T-cell (primary cell): ENCODE measurements at regions not wholly inside any gene's neighbourhood (a gene's known extent, or its start where the extent isn't known, plus 50 kb on each side); places are given as distances from the start of the nearest gene placed in this dataset.

Experiments
- ATAC-seq, 4 experiments: fragments of 200-7000 bp in 3 of 4; fragments of 150-1000 bp in 1 of 4; cut with Tn5 transposase; replicated peaks in 1 of 4; 1 replicate in 3 of 4; 2 replicates in 1 of 4; pipeline ENCODE4 v1.10.0; 2021; ENCODE audit warnings: moderate library complexity in 3 of 4, mild to moderate bottlenecking in 2 of 4, moderate number of reproducible peaks in 1 of 4
- CTCF ChIA-PET, 2 donors: fragments of 300-600 bp; sonication (Branson Sonifier 250); formaldehyde crosslinking; loops; one replicate each; lab custom pipeline; 2022; ENCODE audit warnings: antibody characterized with exemption in 2 of 2; lab: Charles Lee
- POLR2A ChIA-PET, 2 donors: fragments of 300-600 bp; sonication (Branson Sonifier 250); formaldehyde crosslinking; loops; one replicate each; lab custom pipeline; 2022; ENCODE audit warnings: antibody characterized with exemption in 2 of 2; lab: Charles Lee
- DNase-seq, 35 experiments: peaks; one replicate each; pipeline versions ENCODE4 v3.0.0 to v3.0.0-alpha.2; 2013 to 2023
- H3K27ac ChIP-seq: one replicate; pipeline ENCODE4 v1.5.1; 2013; ENCODE audit warnings: low read length
- H3K27me3 ChIP-seq, 2 experiments: replicated peaks in 1 of 2; 1 replicate in 1 of 2; 2 replicates in 1 of 2; pipeline versions ENCODE4 v1.6.1 to v1.7.0; 2013; ENCODE audit warnings: low read length in 1 of 2, mixed read lengths in 1 of 2; ENCODE audit not compliant: control insufficient read depth in 2 of 2, insufficient read depth in 2 of 2; ENCODE audit errors: extremely low read depth in 1 of 2
- H3K36me3 ChIP-seq, 2 donors: 1 replicate in 1 of 2; 2 replicates in 1 of 2; pipeline versions ENCODE4 v1.6.1 to v1.7.0; 2013; ENCODE audit warnings: low read length in 1 of 2; ENCODE audit not compliant: control insufficient read depth in 2 of 2, insufficient read depth in 1 of 2; ENCODE audit errors: extremely low read depth in 1 of 2
- H3K4me1 ChIP-seq, 2 experiments: 1 replicate in 1 of 2; 2 replicates in 1 of 2; pipeline versions ENCODE4 v1.6.1 to v1.7.0; 2013; ENCODE audit warnings: low read length in 2 of 2, mixed read lengths in 1 of 2; ENCODE audit not compliant: insufficient read depth in 2 of 2, control insufficient read depth in 1 of 2; ENCODE audit errors: extremely low read depth in 1 of 2
- H3K4me3 ChIP-seq, 2 donors: 1 replicate in 1 of 2; 2 replicates in 1 of 2; pipeline versions ENCODE4 v1.5.1 to v1.7.0; 2013; ENCODE audit warnings: mild to moderate bottlenecking in 2 of 2, low read length in 1 of 2, moderate library complexity in 1 of 2; ENCODE audit not compliant: control insufficient read depth in 1 of 2; ENCODE audit errors: extremely low read depth in 1 of 2
- H3K9me3 ChIP-seq: 2 replicates; pipeline ENCODE4 v1.7.0; 2013
- H3K27ac Mint-ChIP-seq, 2 donors: one replicate each; pipeline ENCODE4 v1.8.0; 2020 to 2021; ENCODE audit warnings: mild to moderate bottlenecking in 2 of 2, mixed read lengths in 2 of 2
- H3K27me3 Mint-ChIP-seq, 2 donors: one replicate each; pipeline ENCODE4 v1.8.0; 2021 to 2022; ENCODE audit warnings: mixed read lengths in 2 of 2
- H3K36me3 Mint-ChIP-seq: one replicate; pipeline ENCODE4 v1.8.0; 2021; ENCODE audit warnings: mixed read lengths
- H3K4me1 Mint-ChIP-seq, 3 donors: one replicate each; pipeline ENCODE4 v1.8.0; 2020 to 2022; ENCODE audit warnings: mixed read lengths in 3 of 3, mild to moderate bottlenecking in 1 of 3
- H3K4me3 Mint-ChIP-seq, 3 donors: one replicate each; pipeline ENCODE4 v1.8.0; 2020 to 2022; ENCODE audit warnings: mild to moderate bottlenecking in 3 of 3, mixed read lengths in 3 of 3, moderate library complexity in 3 of 3
- H3K9me3 Mint-ChIP-seq, 3 donors: one replicate each; pipeline ENCODE4 v1.8.0; 2020 to 2022; ENCODE audit warnings: mixed read lengths in 3 of 3
- WGBS: methylation state at CpG from one replicate; pipeline ENCODE4 v1.1.5; 2013; ENCODE audit warnings: missing lambda C conversion rate; ENCODE audit not compliant: insufficient coverage; 5-methylcytosine and 5-hydroxymethylcytosine counted together

DNA sequence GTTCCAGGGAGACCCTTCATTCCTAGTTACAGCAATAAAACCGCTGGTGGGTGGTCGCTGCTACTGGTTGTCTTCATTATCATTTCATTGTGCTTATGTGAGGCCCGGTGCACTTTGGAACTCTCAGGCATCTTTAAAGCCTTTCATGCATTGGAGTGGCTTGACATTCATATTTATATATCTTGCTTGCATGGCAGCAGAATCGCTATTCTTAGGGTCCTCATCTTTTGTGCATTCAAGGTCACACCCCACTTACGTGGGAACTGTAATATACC, 110.1 kb downstream of the ZBTB18 start:
- Mint-ChIP-seq H3K4me3 (no peak overlapping the region), H3K27me3 (peaks cover 0 to 3% of the 10 kb centered on the region in 2 donors), H3K9me3 (peaks cover 0 to 6% (median 0%) of the 10 kb centered on the region in 3 donors), H3K4me1 (no peaks in the 10 kb centered on the region), H3K36me3 (no peaks in the 10 kb centered on the region), H3K27ac (no peak overlapping the region)
- 89% methylated on average over 5 of the region's 5 CpGs for WGBS
- Histone ChIP-seq H3K9me3 (no peaks in the 10 kb centered on the region), H3K4me3 (no peak overlapping the region), H3K27ac (no peak overlapping the region), H3K4me1 (no peaks in the 10 kb centered on the region), H3K36me3 (no peaks in the 10 kb centered on the region), H3K27me3 (no peaks in the 10 kb centered on the region)
- POLR2A ChIA-PET: interaction anchor here in 1 of 2 donors (0.6 kb wide), 1 partner anchor 784 kb away, joined by 3 read pairs; no protein-coding TSS in a partner anchor
- CTCF ChIA-PET: no interaction called here
- DNase-seq (no peak), ATAC-seq (no peak)

DNA sequence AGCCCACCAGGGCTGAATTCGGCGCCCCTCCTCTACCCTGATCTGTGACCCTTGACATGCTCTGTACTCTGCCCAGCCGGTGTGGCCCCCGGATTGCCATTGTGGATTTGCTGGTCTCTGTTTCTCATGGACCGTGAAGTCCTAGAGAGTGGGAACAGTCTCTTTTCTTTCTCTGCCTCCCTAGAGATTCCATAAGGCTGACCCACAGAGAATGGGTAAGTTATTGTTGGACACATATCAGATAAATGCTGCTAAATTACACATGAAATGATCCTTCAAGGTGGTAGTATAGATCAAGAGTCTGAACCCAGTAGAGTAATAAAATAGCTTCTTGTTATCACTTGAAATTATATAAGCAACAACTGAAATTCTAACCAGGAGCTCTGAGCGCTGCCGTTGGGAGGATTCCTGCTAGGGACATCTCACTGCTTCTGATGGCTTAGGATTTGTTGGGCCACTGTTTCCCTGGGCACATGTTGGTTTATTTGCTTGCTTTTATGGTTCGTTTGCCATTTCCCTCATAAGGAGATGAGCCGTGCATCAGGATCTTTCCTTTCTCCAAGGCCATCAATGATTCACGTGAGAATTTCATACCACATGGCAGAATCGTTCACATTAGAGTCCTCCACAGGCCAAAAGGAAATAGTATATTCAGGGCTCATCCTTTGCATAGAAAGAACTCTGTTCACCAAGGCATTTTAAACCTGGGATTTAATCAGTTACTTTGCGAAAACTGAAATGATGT, 111.9 kb downstream of the ZBTB18 start:
- Mint-ChIP-seq H3K4me1 (no peaks in the 10 kb centered on the region), H3K9me3 (peaks cover 0 to 6% (median 0%) of the 10 kb centered on the region in 3 donors), H3K27me3 (peaks cover 0 to 3% of the 10 kb centered on the region in 2 donors), H3K4me3 (no peak overlapping the region), H3K36me3 (no peaks in the 10 kb centered on the region), H3K27ac (no peak overlapping the region)
- DNase-seq: no peak
- ChIA-PET CTCF (no interaction called here), POLR2A (no interaction called here)
- no peak overlapping the region for H3K4me3 ChIP-seq
- H3K27me3 ChIP-seq: no peaks in the 10 kb centered on the region
- WGBS: 89% methylated on average over 10 of the region's 12 CpGs
- no peak for ATAC-seq
- no peaks in the 10 kb centered on the region for H3K4me1 ChIP-seq
- H3K27ac ChIP-seq: no peak overlapping the region
- no peaks in the 10 kb centered on the region for H3K9me3 ChIP-seq
- H3K36me3 ChIP-seq: no peaks in the 10 kb centered on the region

DNA sequence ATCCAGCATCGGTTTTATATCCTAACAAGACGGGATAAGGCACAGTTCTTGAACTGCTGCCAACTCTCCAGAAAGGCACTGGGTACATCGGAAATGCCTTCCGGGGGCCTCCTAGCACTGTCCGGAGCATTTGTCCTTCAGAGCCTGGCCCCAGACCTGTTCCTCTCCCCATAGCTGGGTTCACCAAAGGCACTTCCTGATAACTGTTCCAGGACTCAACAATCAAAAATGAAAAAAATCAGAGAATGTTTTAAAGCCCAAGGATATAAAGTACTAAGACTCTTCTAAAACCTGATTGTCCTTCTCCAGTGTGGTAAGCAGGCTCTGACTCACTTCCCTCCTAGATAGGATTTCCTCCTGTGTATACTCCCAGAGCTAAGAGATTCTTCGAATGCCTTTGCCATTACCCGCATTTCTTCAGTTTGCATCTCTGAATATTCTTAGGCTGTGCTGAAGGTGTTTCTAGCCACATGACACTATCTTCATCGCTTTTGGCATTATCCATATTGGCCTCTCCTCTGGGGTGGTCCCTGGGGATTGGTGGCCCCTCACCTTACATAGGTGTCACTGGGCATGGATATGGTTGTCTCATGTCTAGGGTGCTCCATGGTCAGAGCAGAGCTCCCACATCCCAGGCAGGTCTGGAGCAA, 112.9 kb downstream of the ZBTB18 start:
- H3K4me1 Mint-ChIP-seq: no peaks in the 10 kb centered on the region
- H3K27me3 Mint-ChIP-seq: peaks cover 0 to 3% of the 10 kb centered on the region in 2 donors
- Histone ChIP-seq H3K9me3 (no peaks in the 10 kb centered on the region), H3K4me1 (no peaks in the 10 kb centered on the region), H3K4me3 (no peak overlapping the region), H3K27me3 (no peaks in the 10 kb centered on the region), H3K36me3 (no peaks in the 10 kb centered on the region), H3K27ac (no peak overlapping the region)
- DNase-seq: no peak
- no peaks in the 10 kb centered on the region for H3K36me3 Mint-ChIP-seq
- ChIA-PET CTCF (no interaction called here), POLR2A (no interaction called here)
- H3K9me3 Mint-ChIP-seq: peaks cover 0 to 6% (median 0%) of the 10 kb centered on the region in 3 donors
- 88% methylated on average over 5 of the region's 8 CpGs for WGBS
- H3K27ac Mint-ChIP-seq: no peak overlapping the region
- no peak for ATAC-seq
- H3K4me3 Mint-ChIP-seq: no peak overlapping the region

DNA sequence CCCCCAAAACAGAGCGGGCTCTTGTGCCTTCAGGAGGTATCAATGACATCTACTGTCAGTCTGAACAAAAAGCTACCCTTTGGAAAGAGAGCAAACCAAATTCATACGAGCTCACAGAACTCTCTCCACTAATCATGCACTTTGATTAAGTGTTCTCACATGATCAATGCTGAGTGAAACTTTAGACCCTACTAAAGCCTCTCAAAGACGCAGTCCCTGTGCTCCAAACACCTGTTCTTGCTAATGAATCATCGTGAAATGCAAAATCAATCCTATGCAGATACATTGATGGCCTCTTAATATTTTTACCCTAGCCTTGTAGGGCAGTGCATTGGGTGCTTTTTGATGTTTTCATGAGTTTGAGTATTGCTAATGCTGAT, 113.4 kb downstream of the ZBTB18 start:
- ATAC-seq (no peak), DNase-seq (no peak)
- Mint-ChIP-seq H3K27me3 (peaks cover 0 to 3% of the 10 kb centered on the region in 2 donors), H3K4me1 (no peaks in the 10 kb centered on the region), H3K27ac (no peak overlapping the region), H3K4me3 (no peak overlapping the region), H3K9me3 (peaks cover 0 to 6% (median 0%) of the 10 kb centered on the region in 3 donors), H3K36me3 (no peaks in the 10 kb centered on the region)
- H3K27me3 ChIP-seq: no peaks in the 10 kb centered on the region
- no peaks in the 10 kb centered on the region for H3K9me3 ChIP-seq
- POLR2A ChIA-PET: no interaction called here
- no peak overlapping the region for H3K27ac ChIP-seq
- no peaks in the 10 kb centered on the region for H3K36me3 ChIP-seq
- CTCF ChIA-PET: no interaction called here
- no peak overlapping the region for H3K4me3 ChIP-seq
- WGBS: 57% methylated on average over 1 of the region's 4 CpGs
- H3K4me1 ChIP-seq: no peaks in the 10 kb centered on the region

DNA sequence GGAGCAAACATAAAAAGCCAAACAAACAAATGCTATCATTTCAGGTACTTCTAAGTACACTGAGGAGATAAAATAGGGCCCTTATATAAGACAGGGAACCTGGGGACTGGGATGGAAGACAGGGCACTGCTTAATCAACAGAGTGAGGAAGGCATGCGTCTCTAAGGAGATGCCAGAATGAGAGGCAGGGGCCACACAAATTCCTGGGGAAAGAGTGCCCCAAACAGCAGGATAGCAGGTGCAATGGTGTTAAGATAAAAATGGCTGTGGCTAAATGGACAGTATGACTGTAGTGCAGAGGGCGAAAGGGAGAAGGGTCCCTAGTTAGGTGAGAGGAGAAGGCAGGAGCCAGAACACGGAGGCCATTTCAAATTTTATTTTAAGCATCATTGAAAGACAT, 113.9 kb downstream of the ZBTB18 start:
- CTCF ChIA-PET: no interaction called here
- no peak for ATAC-seq
- no peaks in the 10 kb centered on the region for H3K4me1 ChIP-seq

DNA sequence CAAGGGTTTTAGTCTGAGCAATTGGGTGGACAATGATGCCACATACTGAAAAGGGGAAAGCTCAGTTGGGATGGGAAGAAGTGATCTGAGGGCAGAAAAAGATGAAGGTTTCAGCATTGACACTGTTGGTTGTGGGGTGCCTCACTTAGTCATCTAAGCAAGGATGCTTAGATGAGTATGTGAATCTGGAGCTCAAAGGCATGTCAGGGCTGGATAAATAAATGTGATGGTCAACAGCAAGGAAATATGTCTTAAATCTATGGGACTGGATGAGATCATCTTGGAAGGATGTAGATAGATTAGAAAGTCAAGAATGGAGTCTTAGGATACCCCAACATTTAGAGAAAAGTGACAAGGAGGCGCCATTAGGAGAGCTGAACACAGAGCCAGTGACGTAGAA, 114.6 kb downstream of the ZBTB18 start:
- no peaks in the 10 kb centered on the region for H3K9me3 ChIP-seq

More for the DNA sequence above, 113.9 kb downstream of the ZBTB18 start:
- H3K4me3 Mint-ChIP-seq: no peak overlapping the region
- H3K27me3 Mint-ChIP-seq: peaks cover 0 to 3% of the 10 kb centered on the region in 2 donors
- H3K27ac Mint-ChIP-seq: no peak overlapping the region
- H3K9me3 ChIP-seq: no peaks in the 10 kb centered on the region
- POLR2A ChIA-PET: no interaction called here
- H3K4me3 ChIP-seq: no peak overlapping the region
- DNase-seq: no peak
- H3K4me1 Mint-ChIP-seq: no peaks in the 10 kb centered on the region
- WGBS: 86% methylated on average over 1 of the region's 3 CpGs
- no peaks in the 10 kb centered on the region for H3K36me3 ChIP-seq
- no peaks in the 10 kb centered on the region for H3K27me3 ChIP-seq
- peaks cover 0 to 6% (median 0%) of the 10 kb centered on the region in 3 donors for H3K9me3 Mint-ChIP-seq
- H3K27ac ChIP-seq: no peak overlapping the region
- no peaks in the 10 kb centered on the region for H3K36me3 Mint-ChIP-seq

More for the DNA sequence above, 114.6 kb downstream of the ZBTB18 start:
- no peak overlapping the region for H3K27ac ChIP-seq
- H3K27me3 Mint-ChIP-seq: peaks cover 0 to 3% of the 10 kb centered on the region in 2 donors
- H3K27ac Mint-ChIP-seq: no peak overlapping the region
- ChIA-PET CTCF (no interaction called here), POLR2A (no interaction called here)
- H3K9me3 Mint-ChIP-seq: peaks cover 0 to 6% (median 0%) of the 10 kb centered on the region in 3 donors
- H3K4me1 ChIP-seq: no peaks in the 10 kb centered on the region
- no peaks in the 10 kb centered on the region for H3K27me3 ChIP-seq
- H3K4me3 Mint-ChIP-seq: no peak overlapping the region
- no peak overlapping the region for H3K4me3 ChIP-seq
- no peaks in the 10 kb centered on the region for H3K36me3 Mint-ChIP-seq
- no peak for DNase-seq
- no peaks in the 10 kb centered on the region for H3K4me1 Mint-ChIP-seq
- H3K36me3 ChIP-seq: no peaks in the 10 kb centered on the region
- 100% methylated on average over 2 of the region's 2 CpGs for WGBS
- ATAC-seq: no peak
